MV-4-11 (cell line): ENCODE measurements at regions not wholly inside any gene's neighbourhood (a gene's known extent, or its start where the extent isn't known, plus 50 kb on each side); places are given as distances from the start of the nearest gene placed in this dataset.
A peak's percentile ranks its signal among the peaks of the same experiment; 100 is the strongest.
"Not testable (repeated sequence)": the region's sequence is repeated elsewhere in the genome, so short reads cannot be mapped to it uniquely, and the experiment has no call there.

Experiments
- DNase-seq: peaks from one replicate; lab custom pipeline; 2025; lab: John Stamatoyannopoulos, UW

- DNase-seq = not testable (repeated sequence)
Observed at GRCh38 chr4:119437515-119437914, 115.6 kb upstream of the FABP2 start.

GRCh38 chr4:119408561-119409224 lies 86.8 kb upstream of the FABP2 start:
- not testable (repeated sequence) for DNase-seq

GRCh38 chr4:119406721-119407460 lies 85.0 kb upstream of the FABP2 start:
- DNase-seq = not testable (repeated sequence)

GRCh38 chr4:119406041-119406440 lies 84.1 kb upstream of the FABP2 start:
- DNase-seq = not testable (repeated sequence)

- peak; percentile 36 for DNase-seq
Observed at GRCh38 chr4:119402322-119403308, 80.7 kb upstream of the FABP2 start.

GRCh38 chr4:119395701-119396100 lies 73.8 kb upstream of the FABP2 start:
- not testable (repeated sequence) for DNase-seq

- DNase-seq = no peak
Observed at GRCh38 chr4:119394826-119395225, 72.9 kb upstream of the FABP2 start.

- not testable (repeated sequence) for DNase-seq
Observed at GRCh38 chr4:119388791-119389190, 66.9 kb upstream of the FABP2 start.

- not testable (repeated sequence) for DNase-seq
Observed at GRCh38 chr4:119374616-119375015, 52.7 kb upstream of the FABP2 start.

- DNase-seq = not testable (repeated sequence)
Observed at GRCh38 chr4:119372316-119373062, 50.6 kb upstream of the FABP2 start.
